Testis (tissue), 2 donors: ENCODE measurements at regions not wholly inside any gene's neighbourhood (a gene's known extent, or its start where the extent isn't known, plus 50 kb on each side); places are given as distances from the start of the nearest gene placed in this dataset.

ENCODE experiments used
- DNase-seq: peaks from one replicate; pipeline ENCODE4 v3.0.0-alpha.2; 2019
- H3K27ac ChIP-seq, 2 donors: fragments of 200-600 bp; sonication (generic); one replicate each; pipeline ENCODE4 v1.5.1; 2019
- H3K27me3 ChIP-seq: fragments of 200-600 bp; sonication (generic); one replicate; pipeline ENCODE4 v1.5.1; 2019
- H3K36me3 ChIP-seq: fragments of 200-600 bp; sonication (generic); one replicate; pipeline ENCODE4 v1.5.1; 2017; ENCODE audit warnings: low read depth; ENCODE audit errors: missing control alignments
- H3K4me1 ChIP-seq: fragments of 200-600 bp; sonication (generic); one replicate; pipeline ENCODE4 v1.5.1; 2019
- H3K4me3 ChIP-seq, 2 donors: fragments of 200-600 bp; sonication (generic); one replicate each; pipeline ENCODE4 v1.5.1; 2017 to 2019
- H3K9me3 ChIP-seq: fragments of 200-600 bp; sonication (generic); one replicate; pipeline ENCODE4 v1.5.1; 2017
- POLR2A ChIP-seq: fragments of 450-650 bp; IDR thresholded peaks from one replicate; pipeline ENCODE4 v1.6.1; 2017; ENCODE audit warnings: antibody characterized with exemption, mild to moderate bottlenecking, moderate library complexity
- WGBS, 2 donors: methylation state at CpG; one replicate each; pipeline ENCODE4 v1.1.5; 2018; 5-methylcytosine and 5-hydroxymethylcytosine counted together
- intact Hi-C: fragments of 100-400 bp; cut with DNase I; formaldehyde crosslinking; loops from one replicate; pipeline ENCODE4 v1.15.1; 2023; ENCODE audit warnings: low total_unique reads
- TF ChIP-seq, protein P1 (sequence below), 3 experiments: fragments of 450-650 bp in 2 of 3; fragments of 200-600 bp in 1 of 3; sonication (generic) in 1 of 3; IDR thresholded peaks; one replicate each; pipeline ENCODE4 v1.5.1; 2016 to 2019; ENCODE audit warnings: antibody characterized with exemption in 3 of 3, mild to moderate bottlenecking in 2 of 3, moderate library complexity in 1 of 3

DNA sequence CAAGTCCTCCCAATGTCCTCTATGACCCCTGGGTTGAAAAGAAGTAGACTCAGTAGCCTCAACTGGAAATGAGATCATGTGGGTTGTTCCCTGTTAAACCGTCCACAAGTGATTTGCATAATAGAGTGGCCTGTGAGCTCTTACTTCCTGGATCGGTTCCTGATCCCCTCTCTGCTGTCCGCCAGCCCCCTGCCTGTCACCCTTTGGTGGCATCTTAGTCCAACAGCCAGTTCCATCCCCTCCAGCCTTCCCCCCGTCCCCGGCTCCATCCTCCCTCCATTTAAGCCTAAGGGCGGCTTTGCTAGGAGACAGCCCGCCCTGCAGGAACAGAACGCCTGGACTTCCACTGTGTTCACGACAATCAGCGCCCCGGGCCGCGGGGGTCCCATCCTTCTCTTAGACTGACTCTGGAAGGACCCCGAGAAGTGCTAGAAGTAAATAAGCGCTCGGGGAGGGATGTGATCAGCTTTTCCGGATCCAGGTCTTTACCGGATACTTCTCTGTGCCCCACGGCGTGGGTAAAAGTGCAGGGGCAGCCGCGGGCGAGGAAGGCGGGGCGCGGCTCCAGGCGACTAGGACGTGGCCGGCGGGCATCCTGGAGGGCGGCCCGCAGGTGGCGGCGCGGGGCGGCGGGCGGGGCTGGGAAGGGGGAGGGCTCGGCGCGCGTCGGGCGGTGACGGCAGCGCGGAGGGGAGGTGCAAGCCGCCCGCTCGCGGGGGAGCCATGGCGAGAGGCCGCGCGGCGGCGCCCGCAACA is 51.2 kb upstream of the ULK4 start:
- intact Hi-C loops: loop anchor here (10.0 kb wide), 3 partner anchors 52 to 652 kb away; partner anchors contain the start of gene TRAK1
- WGBS, 2 donors: 4 to 16% methylated on average over 17 to 56 of the region's 58 CpGs

DNA sequence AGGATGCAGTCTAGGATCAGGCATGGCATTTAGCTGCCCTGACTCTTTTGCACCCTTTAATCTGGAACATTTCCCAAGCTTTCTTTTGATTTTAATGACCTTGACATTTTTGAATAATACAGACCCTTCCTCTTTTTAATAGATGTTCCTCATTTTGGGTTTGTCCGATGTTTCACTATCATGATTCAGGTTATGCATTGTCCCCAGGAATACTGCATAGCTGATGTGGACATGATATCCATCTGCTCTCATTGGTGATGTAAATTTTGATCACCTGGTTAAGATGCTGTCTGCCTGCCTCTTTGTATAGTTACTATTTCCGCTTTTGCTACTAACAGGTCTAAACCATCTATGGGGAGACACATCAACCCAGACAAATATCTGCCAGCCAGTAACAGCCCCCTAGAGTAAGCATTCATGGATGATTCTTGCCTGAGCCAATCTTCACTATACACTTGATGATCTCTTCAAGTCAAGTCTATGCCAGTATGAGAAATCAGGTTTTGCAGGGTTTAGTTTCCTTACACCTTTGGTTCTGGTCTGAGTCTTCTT is 50.6 kb upstream of the ULK4 start:
- no peak for DNase-seq
- Histone ChIP-seq H3K9me3 (no peaks in the 10 kb centered on the region), H3K27me3 (no peaks in the 10 kb centered on the region), H3K4me1 (peaks cover 15% of the 10 kb centered on the region), H3K4me3 (no peak overlapping the region), H3K27ac (peak overlapping the region in 1 of 2 donors; percentile 75), H3K36me3 (no peaks in the 10 kb centered on the region)
- 65 to 71% methylated on average over 2 of the region's 2 CpGs for WGBS, 2 donors
- TF ChIP-seq POLR2A: no peak
- TF ChIP-seq, protein P1, sequence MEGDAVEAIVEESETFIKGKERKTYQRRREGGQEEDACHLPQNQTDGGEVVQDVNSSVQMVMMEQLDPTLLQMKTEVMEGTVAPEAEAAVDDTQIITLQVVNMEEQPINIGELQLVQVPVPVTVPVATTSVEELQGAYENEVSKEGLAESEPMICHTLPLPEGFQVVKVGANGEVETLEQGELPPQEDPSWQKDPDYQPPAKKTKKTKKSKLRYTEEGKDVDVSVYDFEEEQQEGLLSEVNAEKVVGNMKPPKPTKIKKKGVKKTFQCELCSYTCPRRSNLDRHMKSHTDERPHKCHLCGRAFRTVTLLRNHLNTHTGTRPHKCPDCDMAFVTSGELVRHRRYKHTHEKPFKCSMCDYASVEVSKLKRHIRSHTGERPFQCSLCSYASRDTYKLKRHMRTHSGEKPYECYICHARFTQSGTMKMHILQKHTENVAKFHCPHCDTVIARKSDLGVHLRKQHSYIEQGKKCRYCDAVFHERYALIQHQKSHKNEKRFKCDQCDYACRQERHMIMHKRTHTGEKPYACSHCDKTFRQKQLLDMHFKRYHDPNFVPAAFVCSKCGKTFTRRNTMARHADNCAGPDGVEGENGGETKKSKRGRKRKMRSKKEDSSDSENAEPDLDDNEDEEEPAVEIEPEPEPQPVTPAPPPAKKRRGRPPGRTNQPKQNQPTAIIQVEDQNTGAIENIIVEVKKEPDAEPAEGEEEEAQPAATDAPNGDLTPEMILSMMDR (IDR thresholded peaks at IDR 0.05): no peak
- intact Hi-C loops: loop anchor here (10.0 kb wide), 3 partner anchors 52 to 652 kb away; partner anchors contain the start of gene TRAK1

More for the DNA sequence above, 51.2 kb upstream of the ULK4 start:
- DNase-seq: peak; percentile 77
- Histone ChIP-seq H3K27ac (peak overlapping the region in 1 of 2 donors; percentile 75), H3K36me3 (no peaks in the 10 kb centered on the region), H3K4me3 (peak overlapping the region; percentile 62 to 75), H3K9me3 (no peaks in the 10 kb centered on the region), H3K27me3 (no peaks in the 10 kb centered on the region), H3K4me1 (peaks cover 15% of the 10 kb centered on the region)
- TF ChIP-seq, protein P1 (IDR thresholded peaks at IDR 0.05): no peak
- no peak for TF ChIP-seq POLR2A
